GM04504 (cell line): ENCODE measurements at regions not wholly inside any gene's neighbourhood (a gene's known extent, or its start where the extent isn't known, plus 50 kb on each side); places are given as distances from the start of the nearest gene placed in this dataset.

ENCODE experiments used
- DNase-seq: peaks from one replicate; pipeline ENCODE4 v3.0.0-alpha.2; 2012; ENCODE audit warnings: low read depth

DNA sequence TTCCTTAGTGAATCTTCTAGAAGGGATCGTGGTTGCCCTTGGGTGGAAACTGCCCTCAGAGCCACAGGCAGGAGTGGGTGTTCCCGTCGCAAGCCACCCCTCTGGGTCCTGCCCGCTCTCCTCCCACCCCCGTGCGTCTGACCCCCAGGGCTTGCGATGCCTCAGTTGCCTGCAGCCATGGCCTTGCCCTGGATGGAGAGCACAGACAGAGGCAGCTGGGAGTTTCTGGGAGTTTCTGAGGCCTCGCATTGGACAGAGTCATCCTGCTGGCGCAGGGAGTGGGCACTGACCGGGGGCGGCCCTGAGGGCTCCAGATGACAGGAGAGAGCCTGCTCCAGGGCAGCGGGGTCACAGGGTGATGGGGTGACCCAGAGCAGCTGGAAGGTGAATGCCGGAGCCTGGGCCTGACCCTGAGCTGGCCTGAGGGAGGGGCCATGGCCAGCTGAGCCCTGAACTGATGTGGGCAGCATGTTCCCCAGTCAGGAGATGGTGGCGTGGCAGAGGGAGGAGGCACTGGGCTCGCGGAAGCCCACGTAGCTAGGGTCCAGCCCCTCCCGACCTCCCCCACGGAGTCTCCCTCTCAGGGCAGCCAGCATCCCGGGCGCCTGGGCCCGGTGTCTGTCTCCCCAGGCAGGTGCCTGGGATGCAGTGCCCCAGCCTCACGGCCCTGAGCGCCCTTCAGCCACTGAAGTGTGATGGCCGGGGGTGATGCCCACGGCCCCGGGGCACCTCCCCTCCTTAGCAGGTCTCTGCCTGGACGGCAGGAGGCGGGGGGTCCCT lies 1236.2 kb downstream of the BRD1 start:
- no peak for DNase-seq

DNA sequence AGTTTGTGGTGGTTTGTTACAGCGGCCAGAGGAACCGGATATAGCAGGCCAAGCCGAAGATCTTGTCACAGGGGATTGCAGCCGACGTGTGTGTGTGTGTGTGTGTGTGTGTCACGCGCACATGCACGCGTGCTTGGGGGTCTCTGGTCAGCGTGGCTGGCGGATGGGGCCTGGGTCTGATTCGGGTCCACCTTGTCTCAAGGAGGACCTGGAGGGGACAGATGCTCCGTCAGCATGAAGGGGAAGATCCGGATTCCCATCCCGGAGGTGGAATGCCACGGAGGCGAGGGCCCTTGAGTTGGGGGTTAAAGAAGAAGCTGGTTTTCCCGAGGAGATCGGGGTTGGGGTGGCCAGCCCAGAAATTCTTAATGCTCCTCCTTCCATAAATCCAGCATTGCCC lies 1237.8 kb downstream of the BRD1 start:
- DNase-seq: no peak

DNA sequence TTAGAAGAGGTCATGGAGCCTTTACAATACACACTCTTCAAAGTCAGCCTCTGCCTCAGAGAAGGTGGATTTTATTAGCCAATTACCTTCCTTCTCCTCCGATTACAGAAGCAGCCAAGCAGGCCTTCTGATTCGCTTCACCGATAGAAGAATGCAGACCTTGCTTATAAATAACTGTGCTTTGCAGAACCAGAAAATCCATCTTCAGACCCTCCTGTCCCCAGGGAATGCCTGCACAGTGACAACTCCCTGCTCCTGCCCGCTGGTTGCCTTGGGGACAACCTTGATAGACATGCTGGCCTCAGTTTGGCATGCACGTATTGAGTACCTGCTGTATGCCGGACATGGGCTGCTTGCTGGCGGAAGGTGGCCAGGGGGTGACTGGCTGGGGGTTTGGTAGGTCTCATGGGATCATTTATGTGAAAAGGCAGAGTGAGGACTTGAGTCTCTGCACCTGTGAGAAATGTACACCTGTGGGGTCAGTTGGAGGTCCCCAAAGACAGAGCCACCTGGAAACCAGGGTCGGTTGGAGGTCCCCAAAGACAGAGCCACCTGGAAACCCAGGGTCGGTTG lies 1238.7 kb downstream of the BRD1 start:
- DNase-seq: no peak

DNA sequence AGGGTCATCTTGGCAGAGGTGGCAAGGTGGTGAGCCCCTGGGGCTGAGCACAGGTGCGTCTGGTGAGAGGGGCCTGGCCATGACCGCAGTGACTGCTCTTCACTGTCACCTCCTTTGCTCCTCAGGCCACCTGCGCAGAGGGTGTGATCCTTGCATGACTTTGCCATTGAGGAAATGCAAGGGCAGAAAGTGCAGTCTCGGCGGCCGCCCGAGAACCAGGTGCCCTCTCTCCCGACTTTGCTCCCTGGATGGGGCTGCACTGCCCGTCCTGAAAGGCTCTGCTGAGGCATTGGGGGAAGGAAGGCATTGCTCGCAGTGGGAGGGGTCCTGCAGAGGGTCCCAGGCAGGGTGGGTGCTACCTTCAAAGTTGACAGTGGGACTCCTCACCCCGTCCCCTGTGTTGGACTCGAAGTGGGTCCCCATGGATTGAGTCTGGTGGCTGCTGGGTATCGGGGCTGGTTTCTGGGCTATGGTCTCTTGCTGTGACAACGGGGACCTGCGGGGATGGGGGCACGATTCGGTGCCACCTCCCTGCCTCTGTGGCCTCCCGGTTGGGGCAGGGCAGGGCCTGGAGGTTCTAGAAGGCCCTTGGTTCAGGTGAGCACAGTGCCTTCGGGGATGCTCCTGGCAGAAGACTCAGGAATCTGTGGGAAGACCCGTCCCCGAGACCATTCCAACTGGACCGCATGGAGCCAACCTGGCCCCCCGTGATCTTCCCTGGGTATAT lies 1239.4 kb downstream of the BRD1 start:
- DNase-seq: no peak

DNA sequence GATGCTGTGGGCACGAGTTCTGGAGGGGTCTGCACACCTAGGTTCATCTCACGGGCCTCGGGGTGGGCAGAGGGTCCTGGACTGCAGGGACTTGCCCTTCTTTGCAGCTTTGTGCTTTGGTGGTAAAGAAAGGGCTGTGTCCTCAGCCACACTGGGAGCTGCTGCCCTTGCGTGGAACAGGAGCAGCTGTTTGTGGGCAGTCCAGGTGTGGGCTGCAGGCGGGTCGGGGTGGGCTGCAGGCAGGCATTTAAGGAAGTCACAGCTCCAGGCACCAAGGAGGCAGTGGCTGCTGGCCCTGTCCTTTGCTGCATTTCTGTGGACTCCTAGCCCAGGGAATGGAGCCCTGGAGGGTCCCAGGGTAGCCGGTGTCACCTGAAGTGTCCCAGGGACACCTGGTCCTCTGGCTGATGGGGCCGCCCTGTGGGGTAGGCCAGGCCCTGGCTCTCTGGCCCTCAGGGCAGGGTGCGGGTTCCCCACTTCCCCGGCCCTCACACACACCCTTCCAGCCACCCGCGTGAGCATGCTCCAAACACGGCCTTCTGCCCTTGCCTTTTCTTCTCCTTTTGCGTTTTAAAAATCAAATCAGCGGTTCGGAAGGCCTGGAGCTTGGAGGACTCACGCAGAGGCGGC lies 1240.3 kb downstream of the BRD1 start:
- no peak for DNase-seq

DNA sequence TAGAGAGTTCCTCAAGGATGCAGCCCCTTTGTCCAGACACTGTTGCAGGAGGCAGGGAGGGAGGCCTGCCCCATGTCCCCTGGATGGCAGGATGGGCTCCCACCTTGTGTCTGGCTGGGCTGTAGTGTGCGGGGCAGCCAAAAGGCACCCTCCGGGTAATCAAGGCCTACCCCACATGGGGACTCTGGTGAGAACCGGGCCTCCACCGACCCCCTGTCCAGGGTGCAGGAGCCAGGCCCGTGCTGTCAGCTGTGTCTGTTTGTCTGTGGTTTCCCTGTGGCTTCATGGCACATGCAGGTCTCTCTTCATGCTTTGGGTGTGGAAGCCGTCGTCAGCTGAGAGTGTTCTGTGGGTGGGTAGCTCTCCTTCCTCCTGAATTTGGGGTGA lies 1240.9 kb downstream of the BRD1 start:
- DNase-seq: no peak

DNA sequence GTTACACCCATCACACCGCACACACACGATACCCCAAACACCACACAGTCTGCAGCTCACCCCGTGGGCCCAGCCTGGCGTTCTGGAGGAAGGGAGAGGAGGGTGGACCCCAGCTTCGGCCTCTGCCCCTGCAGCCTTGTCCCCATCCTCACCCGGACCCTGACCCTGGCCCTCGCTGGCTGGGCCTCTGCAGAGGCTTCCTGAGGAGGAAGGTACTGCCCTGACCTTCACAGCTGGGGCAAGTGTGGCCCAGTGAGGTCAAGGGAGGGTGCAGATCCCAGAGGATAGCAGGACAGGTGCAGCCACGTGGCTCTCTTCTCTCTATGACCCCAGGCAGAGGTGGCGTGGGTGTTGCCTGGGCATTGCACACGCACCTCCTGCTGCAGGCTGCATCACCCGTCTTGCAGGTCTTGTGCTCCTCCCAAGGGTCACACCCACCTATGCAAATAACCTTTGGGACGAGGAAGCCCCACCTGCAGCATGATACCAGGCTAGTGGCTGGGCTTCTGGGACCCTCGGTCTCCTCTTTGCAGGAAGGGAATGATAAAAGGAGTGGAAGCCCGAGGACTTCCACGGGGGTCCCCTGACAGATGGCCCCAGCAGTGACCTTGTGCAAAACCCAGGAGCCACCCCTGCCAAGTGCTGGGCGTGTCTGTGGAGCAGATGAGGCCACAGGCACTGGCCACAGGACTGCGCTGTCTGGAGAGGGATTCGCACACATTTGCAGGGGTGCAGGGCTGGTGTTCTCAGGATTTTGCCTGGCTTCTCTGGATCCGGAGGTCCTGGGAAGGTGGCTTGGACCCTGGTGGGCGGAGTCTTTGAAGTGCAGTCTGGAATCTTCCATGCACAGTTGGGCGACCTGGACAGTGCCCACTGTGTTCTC lies 1241.5 kb downstream of the BRD1 start:
- DNase-seq: no peak

DNA sequence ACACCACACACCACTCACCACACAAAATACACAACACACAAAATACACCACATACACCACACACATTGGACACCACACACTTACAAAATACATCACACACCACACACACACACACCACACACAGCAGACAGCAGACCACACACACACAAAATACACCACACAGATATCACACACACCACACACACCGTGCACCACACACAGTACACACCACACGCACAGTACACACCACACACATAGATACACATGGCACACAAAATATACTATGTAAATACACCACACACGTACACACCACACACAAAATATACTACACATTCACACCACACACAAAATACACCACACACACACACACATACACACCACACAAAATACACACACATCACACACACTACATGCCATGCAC lies 1243.5 kb downstream of the BRD1 start:
- no peak for DNase-seq

DNA sequence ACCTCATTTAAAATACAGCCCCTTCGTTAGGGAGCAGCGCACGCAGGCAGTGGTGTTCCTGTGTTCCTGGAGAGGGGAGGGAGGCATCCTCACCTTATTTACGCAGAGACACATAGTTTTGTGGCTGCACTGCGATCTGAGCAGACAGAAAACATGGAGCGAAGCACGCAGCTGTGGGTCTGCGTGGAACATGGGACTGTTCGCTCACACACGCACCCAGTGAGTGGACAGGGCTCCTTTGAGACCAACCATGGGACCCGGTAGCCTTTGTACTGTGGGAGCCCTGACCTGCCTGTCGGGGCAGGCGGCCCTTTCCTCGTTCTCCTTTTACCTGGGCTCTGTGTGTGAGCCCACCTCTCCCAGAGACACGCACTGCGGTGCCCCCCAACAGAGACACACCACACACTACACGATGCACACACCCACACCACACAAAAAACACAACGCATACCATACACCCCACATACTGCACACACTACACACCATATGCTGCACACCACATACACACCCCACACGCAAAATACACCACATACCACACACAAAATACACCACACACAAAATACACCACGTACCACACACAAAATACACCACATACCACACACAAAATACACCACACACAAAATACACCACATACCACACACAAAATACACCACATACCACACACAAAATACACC lies 1245.7 kb downstream of the BRD1 start:
- no peak for DNase-seq

DNA sequence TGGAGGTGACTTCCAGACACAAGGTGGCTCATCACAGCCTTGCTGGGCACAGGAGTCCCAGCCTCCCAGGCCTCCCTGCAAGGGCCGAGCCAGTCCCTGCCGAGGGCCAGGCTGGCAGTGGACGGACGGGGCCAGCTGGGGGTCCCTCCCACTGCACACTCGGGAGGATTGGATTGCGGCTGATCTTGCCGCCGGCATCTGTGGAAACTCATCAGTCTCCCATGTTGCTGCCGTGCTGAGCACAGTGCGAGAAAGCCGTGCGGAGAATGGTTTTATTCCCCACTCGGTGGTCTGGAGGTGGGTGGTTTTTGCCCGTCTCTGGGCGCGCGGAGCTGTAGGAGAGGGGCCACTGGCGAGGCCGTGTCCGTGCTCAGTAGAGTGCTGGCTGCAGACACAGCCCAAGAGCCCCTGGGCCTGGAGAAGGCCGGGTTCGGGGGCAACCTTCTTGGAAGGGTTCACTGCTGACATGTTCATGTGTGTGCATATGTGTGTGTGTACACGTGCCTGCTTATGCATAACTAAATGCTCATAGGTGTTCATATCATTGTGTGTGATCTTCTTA lies 1246.4 kb downstream of the BRD1 start:
- DNase-seq: no peak

DNA sequence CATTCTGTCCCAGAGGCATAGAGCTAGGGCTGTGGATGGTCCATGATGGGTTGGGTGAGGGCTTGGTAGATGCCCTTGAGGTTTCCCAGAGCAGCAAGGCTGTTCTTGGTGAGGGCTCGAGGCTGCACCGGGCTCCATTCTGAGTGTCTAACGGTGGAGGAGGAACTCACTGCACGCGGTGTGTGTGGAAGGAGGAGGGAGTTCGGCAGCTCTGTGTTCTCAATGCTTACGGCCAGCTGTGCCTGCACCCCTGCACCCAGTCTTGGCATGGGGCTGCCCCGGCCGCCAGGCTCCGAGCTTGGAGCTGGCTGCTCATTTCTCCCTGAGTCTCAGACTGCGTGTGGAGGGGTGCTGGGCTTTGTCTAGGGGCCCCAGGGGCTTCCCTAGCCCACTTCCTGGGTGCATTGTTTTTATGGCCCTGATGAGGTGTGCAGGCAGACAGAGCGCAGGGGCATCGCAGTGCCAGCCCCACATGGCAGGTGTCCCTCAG lies 1247.1 kb downstream of the BRD1 start:
- no peak for DNase-seq

DNA sequence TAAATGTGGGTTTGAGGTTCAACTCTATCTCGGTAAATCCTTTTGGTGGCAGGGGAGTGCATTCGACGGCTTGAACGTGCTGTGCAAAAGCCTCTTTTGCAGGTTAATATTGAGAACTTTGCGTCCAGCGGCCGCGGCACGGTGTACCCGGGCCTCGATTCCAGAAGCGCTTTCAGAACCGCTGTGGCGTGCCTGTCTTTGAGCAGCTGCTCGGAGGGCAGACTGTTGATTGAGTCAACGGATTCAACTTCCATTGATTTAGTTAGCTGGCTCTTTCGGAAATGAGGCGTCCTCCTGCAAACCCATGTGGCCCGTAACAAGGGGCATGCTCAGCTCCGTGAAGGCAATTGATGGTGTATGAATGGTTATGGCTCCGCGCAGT lies 1247.8 kb downstream of the BRD1 start:
- DNase-seq: no peak

DNA sequence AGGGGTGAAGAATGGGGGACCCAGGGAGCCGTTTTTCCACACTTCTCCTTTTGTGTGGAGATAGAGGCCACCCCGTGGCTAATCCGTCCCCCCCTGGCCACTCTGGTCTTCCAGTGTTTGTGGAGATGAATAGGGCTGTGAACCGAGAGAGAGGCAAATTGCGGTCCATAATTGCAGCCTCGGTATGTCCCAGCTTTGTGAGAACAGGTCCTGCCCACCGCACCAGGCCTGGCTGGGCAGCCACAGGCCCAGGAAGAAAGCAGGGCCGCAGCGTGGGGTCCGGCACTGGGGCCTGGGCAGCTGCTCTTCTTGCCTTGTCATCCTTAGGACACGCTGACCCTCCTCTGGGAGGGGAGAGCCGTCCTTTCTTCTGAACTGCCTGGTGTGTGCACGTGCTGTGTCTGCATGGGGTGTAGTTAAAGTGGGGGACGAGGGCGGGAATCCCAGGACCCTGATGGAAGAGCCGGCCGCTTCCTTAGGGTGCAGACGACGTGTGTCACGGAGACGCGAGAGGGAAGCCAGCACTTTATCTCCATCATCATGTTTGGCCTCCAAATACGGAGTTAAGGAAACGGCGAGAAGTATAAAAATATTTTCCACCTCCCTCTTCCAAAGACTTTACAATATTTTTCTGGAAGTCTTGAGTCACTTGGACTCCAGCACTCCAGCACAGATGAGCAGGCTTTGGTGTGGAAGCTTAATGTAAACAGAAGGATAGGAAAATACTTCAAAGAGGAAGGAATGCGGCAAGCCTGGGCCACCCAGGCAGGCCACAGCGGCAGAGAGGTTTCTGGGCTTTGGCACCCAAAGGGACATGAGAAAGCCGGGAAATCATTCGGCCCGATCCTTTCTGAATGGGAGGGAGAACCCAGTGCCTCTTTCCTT lies 1248.4 kb downstream of the BRD1 start:
- DNase-seq: no peak

DNA sequence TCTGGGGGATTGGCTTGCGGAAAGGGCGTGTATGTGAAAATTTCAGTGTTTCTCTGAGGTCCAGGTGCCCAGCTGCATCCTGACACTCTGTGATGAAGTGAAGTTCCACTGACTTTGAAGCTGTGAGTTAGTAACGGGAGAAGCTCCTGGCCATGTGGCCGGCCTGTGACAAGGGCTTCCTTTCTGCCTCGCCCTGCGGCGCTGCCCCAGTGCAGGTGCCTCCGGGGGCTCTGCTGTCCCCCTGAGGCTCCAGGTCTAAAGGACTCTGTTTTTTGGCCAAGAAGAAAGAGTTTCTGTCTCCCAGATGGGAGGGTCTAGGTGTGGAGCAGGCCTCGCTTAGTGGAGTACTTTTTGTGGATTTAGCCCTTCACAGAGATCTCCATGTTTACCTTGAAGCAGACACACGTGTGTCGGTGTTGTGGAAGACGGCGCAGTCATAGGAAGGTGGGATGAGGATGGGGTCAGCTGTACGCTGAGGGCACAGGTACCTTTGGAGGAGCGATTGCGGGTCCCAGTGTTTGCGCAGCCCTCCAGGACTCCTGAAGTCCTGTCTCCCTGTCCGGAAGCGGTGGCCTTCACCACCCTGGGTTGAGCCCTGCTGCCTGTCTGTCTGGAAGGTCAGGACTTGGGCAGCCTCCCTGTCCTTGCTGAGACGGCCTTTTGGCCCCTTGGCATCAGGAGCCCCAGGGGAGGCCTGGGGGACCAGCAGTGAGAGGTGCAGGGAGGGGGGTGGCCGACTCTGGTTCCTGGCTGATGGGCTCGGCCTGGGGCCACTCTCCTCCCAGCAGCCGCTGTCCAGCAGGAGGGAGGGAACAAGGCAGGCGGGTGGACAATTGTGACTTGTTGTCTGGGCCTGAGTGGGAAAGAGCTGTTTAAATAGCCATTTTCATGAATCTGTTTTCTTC lies 1249.3 kb downstream of the BRD1 start:
- no peak for DNase-seq

DNA sequence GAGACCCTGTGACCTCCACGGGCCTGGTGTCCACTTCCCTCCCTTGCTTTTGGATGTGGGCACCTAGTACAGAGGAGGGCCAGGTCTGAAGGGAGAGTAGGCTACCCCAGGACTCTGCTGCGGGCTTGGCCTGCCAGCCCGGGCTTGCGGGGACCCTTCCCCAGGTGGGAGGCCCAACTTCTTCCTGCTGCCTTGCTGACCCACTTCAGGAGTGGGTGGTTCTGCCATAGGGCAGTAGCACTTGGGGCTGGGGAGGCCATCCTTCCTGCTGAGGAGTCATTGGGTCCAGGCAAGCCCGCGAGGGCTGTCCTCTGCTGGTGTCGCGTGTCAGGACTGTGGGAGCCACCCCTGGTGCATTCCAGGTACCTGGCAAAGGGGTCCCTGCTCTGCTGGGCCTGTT lies 1250.0 kb downstream of the BRD1 start:
- DNase-seq: no peak

DNA sequence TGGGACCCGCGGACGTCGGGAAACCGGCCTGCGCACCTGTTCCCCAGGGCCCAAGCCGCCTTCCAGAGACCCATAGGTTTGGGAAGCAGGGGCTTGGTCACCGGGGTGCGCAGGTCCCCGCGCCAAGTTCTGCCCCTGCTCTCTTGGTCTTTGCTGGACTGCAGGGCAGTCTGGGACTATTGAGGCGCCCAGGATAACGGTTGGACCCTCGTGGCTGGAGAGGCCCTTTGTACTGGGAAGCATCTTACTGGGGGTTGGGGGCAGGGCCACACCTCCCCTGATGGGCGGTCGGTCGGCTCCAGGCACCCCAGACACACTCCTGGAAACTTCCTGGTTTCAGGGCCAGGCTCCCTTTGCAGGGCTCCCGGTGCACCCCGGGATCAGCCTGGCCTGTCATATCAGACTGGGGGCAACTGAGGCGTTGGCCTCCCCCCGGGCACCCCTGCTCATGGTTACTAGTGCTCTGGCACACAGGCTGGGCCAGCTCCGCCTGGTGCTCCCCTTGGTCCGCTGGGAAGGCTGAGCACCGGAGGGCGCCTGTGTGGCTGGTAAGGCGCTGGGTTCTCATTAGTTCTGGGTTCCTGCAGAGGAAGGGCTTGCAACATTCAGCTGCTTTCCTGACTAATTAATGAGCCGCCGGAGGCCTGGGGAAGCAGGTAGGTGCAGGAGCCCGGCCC lies 1250.5 kb downstream of the BRD1 start:
- DNase-seq: no peak

DNA sequence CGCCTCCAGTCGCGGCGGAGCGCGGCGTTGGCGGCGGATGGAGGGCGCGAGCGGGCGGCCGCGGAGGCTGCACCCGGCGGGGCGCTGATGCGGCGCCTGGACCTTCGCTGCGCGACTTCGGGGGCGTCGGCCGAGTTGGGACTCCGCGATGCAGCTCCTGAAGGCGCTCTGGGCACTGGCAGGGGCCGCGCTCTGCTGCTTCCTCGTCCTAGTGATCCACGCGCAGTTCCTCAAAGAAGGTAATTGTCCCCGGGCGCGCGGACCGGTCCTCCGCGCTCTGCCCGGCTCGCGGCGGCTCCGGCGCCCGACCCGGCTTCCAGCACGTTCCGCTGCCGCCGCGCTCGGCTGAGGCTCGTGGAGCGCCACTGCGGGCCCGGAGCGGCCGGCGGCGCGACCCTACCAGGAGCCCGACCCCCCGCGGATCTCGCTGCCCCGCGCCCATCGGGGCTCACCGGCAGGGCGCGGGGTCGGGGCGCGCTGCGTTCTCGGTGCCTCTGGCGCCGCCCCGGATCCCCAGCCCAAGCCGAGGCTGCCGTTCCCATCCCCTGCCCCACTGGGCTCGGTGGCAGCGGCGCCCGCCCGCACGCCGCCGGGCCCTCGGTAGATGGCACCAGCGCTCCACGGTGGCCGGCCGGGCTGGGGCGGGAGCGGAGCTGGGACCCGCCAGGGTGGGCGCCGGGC lies 1251.2 kb downstream of the BRD1 start:
- no peak for DNase-seq
